ENCODE measurements at regions not wholly inside any gene's neighbourhood (a gene's known extent, or its start where the extent isn't known, plus 50 kb on each side); places are given as distances from the start of the nearest gene placed in this dataset.

DNA sequence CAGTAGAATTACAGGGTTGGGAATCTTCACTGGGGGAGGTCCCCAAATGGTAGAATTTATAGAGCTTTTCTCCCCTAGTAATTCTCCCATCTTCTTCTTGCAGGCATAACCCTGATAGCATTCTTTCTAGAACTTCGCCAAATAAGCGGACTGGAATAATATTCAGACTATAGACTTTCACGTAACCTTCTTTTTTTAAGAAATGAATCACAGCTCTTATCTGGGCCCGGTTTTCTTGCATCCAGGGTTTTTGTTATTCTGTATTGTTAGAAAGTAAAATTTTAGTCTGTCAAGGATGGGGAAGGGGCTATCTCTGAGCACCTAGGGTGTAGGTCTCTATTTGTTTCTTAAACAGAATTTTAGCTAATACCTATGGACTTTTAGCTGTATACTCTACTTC is 476.8 kb upstream of the CITED2 start:
- Histone ChIP-seq H3K4me3 (ENCODE audit: low read depth in 1 of 2, low read length in 2 of 2) (no peak overlapping the region), H3K4me1 (ENCODE audit: control insufficient read depth in 1 of 2, insufficient read depth in 2 of 2, low read length in 2 of 2) (peaks cover 5 to 15% of the 10 kb centered on the region in 2 donors), H3K27ac (ENCODE audit: low read length) (no peak overlapping the region), H3K27me3 (ENCODE audit: low read depth, low read length) (no peaks in the 10 kb centered on the region), H3K36me3 (ENCODE audit: control insufficient read depth in 1 of 2, insufficient read depth in 2 of 2, low read length in 2 of 2) (no peaks in the 10 kb centered on the region), H3K9me3 (ENCODE audit: control insufficient read depth in 1 of 2, low read length in 2 of 2) (peaks cover 0 to 9% of the 10 kb centered on the region in 2 donors)

DNA sequence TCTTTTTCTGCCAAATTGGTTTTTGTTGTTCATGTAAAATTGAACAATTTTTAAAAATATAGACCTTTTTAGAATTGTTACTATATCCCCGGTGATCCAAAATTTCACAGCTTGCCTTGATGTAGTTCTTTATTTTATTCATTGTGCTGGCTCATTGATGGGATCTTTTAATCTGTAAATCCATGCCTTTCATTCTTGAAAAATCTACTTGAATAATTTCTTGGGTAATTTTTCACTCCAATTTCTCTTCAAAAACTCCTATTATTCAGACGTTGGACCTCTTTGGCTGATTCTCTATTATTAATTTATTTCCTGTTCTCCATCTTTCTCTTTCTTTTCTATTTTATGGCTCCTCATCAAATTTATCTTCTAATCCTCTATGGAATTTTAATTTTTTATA is 476.1 kb upstream of the CITED2 start:
- H3K4me1 ChIP-seq (ENCODE audit: control insufficient read depth in 1 of 2, insufficient read depth in 2 of 2, low read length in 2 of 2): peaks cover 5 to 8% of the 10 kb centered on the region in 2 donors
- no peak overlapping the region for H3K27ac ChIP-seq (ENCODE audit: low read length)
- no peaks in the 10 kb centered on the region for H3K27me3 ChIP-seq (ENCODE audit: low read depth, low read length)
- peaks cover 0 to 9% of the 10 kb centered on the region in 2 donors for H3K9me3 ChIP-seq (ENCODE audit: control insufficient read depth in 1 of 2, low read length in 2 of 2)
- no peaks in the 10 kb centered on the region for H3K36me3 ChIP-seq (ENCODE audit: control insufficient read depth in 1 of 2, insufficient read depth in 2 of 2, low read length in 2 of 2)
- H3K4me3 ChIP-seq (ENCODE audit: low read depth in 1 of 2, low read length in 2 of 2): no peak overlapping the region

DNA sequence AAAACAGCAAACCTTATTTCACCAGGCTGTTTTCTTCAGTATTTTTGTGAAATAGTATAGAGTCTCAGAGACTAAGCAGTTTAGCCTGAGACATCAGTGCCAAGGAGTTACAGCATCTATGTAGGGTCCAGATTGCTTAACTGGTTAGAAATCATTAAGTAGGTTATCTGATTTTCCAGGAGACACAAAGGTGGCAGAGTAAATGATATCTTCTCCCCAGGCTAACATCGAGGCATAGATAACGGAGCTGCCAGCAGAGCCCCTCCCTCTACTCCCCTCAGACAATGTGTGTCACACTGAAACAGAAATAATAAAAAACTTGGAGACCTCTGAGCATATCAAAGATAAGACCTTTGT is 473.0 kb upstream of the CITED2 start:
- Histone ChIP-seq H3K27ac (ENCODE audit: low read length) (no peak overlapping the region), H3K4me1 (ENCODE audit: control insufficient read depth in 1 of 2, insufficient read depth in 2 of 2, low read length in 2 of 2) (peaks cover 0 to 6% of the 10 kb centered on the region in 2 donors), H3K4me3 (ENCODE audit: low read depth in 1 of 2, low read length in 2 of 2) (no peak overlapping the region), H3K9me3 (ENCODE audit: control insufficient read depth in 1 of 2, low read length in 2 of 2) (peaks cover 0 to 9% of the 10 kb centered on the region in 2 donors), H3K36me3 (ENCODE audit: control insufficient read depth in 1 of 2, insufficient read depth in 2 of 2, low read length in 2 of 2) (no peaks in the 10 kb centered on the region), H3K27me3 (ENCODE audit: low read depth, low read length) (no peaks in the 10 kb centered on the region)

DNA sequence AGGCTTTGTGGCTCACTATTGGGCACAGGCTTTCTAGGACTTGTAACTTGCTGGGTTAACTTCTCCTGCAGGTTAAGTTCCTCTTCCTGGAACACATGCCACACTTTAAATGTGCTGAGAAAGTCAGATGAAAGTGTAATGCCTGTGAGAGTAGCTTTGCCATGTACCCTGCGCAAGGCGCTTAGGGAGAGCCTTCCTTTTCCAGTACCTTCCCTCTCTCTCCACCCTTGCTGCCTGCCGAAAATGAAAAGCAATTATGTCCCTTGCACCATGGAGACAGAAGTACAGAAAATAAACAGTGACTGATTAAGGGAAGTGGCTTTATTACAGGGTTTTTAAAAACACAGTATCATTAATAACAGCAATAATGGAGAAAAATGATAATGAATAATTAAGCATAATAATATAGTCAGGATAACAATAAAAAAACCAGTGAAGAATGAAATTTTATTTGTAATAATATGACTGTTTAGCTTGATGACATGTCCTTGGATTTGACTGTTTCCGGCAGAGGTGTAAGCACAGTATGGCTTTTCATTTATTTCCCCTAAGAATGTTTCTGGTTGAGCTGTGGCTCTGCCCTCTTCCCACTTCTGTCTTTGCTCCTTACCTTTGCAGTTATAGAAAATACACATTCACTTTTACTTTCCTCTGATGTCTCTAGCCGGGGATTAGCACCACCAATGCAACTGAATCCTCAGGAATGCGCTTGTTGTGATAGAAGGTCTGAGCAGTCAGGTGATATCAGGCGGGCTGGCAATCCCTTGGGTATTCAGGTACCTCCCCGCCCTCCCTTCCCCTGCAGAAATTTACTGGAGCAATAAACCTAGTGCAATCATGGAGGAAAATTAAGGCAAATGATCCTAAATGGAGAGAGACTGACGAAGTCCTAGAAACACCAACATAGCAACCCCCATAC is 472.3 kb upstream of the CITED2 start:
- H3K4me3 ChIP-seq (ENCODE audit: low read depth in 1 of 2, low read length in 2 of 2): peak overlapping the region in 1 of 2 donors; percentile 5
- peaks cover 0 to 9% of the 10 kb centered on the region in 2 donors for H3K9me3 ChIP-seq (ENCODE audit: control insufficient read depth in 1 of 2, low read length in 2 of 2)
- H3K27ac ChIP-seq (ENCODE audit: low read length): peak overlapping the region; percentile 40

DNA sequence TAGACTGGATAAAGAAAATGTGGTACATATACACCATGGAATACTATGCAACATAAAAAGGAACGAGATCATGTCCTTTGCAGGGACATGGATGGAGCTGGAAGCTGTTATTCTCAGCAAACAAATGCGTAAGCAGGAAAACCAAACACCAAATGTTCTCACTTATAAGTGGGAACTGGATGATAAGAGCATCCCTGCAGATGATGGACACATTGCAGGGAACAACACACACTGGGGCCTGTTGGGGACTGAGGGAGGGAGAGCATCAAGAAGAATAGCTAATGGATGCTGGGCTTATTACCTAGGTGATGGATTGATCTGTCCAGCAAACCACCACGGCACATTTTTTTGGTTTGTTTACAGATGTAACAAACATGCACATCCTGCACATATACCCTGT is 470.5 kb upstream of the CITED2 start:
- Histone ChIP-seq H3K27ac (ENCODE audit: low read length) (no peak overlapping the region), H3K4me3 (ENCODE audit: low read depth in 1 of 2, low read length in 2 of 2) (no peak overlapping the region), H3K4me1 (ENCODE audit: control insufficient read depth in 1 of 2, insufficient read depth in 2 of 2, low read length in 2 of 2) (peaks cover 0 to 6% of the 10 kb centered on the region in 2 donors), H3K9me3 (ENCODE audit: control insufficient read depth in 1 of 2, low read length in 2 of 2) (peaks cover 0 to 3% of the 10 kb centered on the region in 2 donors), H3K27me3 (ENCODE audit: low read depth, low read length) (no peaks in the 10 kb centered on the region), H3K36me3 (ENCODE audit: control insufficient read depth in 1 of 2, insufficient read depth in 2 of 2, low read length in 2 of 2) (no peaks in the 10 kb centered on the region)

More for the DNA sequence above, 472.3 kb upstream of the CITED2 start:
- H3K4me1 ChIP-seq (ENCODE audit: control insufficient read depth in 1 of 2, insufficient read depth in 2 of 2, low read length in 2 of 2): peaks cover 0 to 6% of the 10 kb centered on the region in 2 donors
- H3K27me3 ChIP-seq (ENCODE audit: low read depth, low read length): no peaks in the 10 kb centered on the region
- no peaks in the 10 kb centered on the region for H3K36me3 ChIP-seq (ENCODE audit: control insufficient read depth in 1 of 2, insufficient read depth in 2 of 2, low read length in 2 of 2)

DNA sequence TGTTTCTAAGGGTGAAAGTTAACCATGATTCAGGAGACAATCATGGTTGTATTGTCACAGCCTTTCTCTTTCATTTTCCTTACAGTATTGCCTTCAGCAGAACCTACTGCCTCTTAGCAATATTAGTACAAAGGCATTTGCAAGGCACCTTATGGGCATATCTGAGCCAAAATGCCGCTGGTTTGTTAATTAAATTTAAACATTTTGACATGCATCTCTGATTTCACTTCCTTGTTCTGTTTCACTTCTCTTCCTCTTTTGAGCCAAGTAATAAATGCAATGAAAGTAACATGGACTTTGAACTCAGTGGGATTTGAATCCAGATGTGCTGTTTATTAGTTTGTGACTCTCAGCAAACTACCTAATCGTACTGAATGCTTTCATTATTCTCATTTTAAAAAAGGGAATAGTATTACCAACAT is 467.4 kb upstream of the CITED2 start:
- Histone ChIP-seq H3K4me3 (ENCODE audit: low read depth in 1 of 2, low read length in 2 of 2) (no peak overlapping the region), H3K27ac (ENCODE audit: low read length) (peak overlapping the region; percentile 19), H3K36me3 (ENCODE audit: control insufficient read depth in 1 of 2, insufficient read depth in 2 of 2, low read length in 2 of 2) (no peaks in the 10 kb centered on the region), H3K4me1 (ENCODE audit: control insufficient read depth in 1 of 2, insufficient read depth in 2 of 2, low read length in 2 of 2) (no peaks in the 10 kb centered on the region), H3K9me3 (ENCODE audit: control insufficient read depth in 1 of 2, low read length in 2 of 2) (no peaks in the 10 kb centered on the region), H3K27me3 (ENCODE audit: low read depth, low read length) (no peaks in the 10 kb centered on the region)

DNA sequence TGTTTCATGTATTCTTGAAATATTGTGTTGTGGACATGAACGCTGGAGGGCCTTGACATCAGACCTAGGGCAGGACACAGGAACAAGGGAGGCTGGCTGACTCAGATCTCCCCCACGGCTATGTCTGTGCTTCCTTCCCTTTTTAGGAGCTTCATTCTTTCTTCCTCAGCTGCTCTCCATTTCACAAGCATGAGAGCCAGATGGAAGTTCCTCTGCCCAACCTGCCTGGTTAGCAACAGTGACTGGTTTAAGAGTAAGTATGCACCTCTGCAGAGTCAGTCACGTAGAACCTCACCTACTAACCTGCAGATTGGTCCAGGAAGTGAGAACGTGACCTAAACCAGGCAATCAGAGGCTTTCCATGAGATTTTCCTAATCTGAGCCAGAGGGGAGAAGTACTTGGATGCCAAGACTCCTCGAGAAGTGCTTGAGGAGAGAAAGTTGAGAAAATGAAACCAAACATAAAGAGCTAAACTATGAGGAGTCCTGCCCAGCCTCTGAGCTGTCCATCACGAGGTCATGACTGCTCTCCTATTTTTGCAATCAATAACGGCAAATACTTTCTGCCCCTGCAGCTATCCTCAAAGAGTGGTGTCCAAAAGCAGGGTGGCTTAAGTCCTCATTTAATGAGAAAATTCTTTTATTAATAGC is 465.2 kb upstream of the CITED2 start:
- H3K4me1 ChIP-seq (ENCODE audit: control insufficient read depth in 1 of 2, insufficient read depth in 2 of 2, low read length in 2 of 2): no peaks in the 10 kb centered on the region
- peak overlapping the region; percentile 40 for H3K27ac ChIP-seq (ENCODE audit: low read length)
- no peaks in the 10 kb centered on the region for H3K36me3 ChIP-seq (ENCODE audit: control insufficient read depth in 1 of 2, insufficient read depth in 2 of 2, low read length in 2 of 2)
- peak overlapping the region in 1 of 2 donors; percentile 27 for H3K4me3 ChIP-seq (ENCODE audit: low read depth in 1 of 2, low read length in 2 of 2)
- no peaks in the 10 kb centered on the region for H3K27me3 ChIP-seq (ENCODE audit: low read depth, low read length)
- no peaks in the 10 kb centered on the region for H3K9me3 ChIP-seq (ENCODE audit: control insufficient read depth in 1 of 2, low read length in 2 of 2)

DNA sequence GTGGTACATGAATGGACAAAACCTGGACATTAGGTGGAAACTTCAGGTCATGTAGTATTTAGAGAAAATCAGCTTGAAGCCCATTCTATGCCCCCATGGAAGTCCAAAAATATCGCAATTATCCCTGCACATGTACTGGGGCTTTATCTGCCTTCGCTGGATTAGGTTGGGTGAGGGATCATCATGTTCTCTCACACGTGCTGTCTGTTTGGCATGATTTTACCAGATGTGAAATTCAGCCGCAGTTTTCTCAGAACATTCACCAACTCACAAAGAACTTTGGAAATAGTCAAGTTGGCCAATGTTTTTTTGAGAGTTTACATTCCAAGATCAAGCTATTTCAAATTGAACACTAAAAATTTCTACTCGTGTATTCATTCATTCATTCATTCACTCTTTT is 459.8 kb upstream of the CITED2 start:
- Histone ChIP-seq H3K4me1 (ENCODE audit: control insufficient read depth in 1 of 2, insufficient read depth in 2 of 2, low read length in 2 of 2) (no peaks in the 10 kb centered on the region), H3K27me3 (ENCODE audit: low read depth, low read length) (no peaks in the 10 kb centered on the region), H3K27ac (ENCODE audit: low read length) (no peak overlapping the region), H3K36me3 (ENCODE audit: control insufficient read depth in 1 of 2, insufficient read depth in 2 of 2, low read length in 2 of 2) (no peaks in the 10 kb centered on the region), H3K4me3 (ENCODE audit: low read depth in 1 of 2, low read length in 2 of 2) (no peak overlapping the region), H3K9me3 (ENCODE audit: control insufficient read depth in 1 of 2, low read length in 2 of 2) (no peaks in the 10 kb centered on the region)

DNA sequence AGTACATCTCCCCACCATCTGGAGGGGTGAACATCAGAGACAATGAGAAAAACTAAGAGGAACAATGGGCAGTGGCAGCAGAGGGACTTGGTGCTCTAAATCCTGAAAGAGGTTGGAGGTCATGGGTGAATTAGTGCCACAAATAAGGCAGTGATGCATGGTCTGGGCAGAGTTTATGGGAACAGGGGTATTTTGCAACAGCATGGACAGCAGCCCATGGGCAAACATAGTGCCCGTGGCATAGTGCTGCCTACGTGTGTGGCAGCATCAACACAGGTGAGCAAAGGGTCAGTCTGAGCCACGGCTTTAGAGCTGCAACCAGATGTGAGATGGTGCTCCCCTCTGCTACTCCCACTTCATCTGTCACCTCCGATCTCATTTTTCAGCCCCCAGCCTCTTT is 459.1 kb upstream of the CITED2 start:
- Histone ChIP-seq H3K4me1 (ENCODE audit: control insufficient read depth in 1 of 2, insufficient read depth in 2 of 2, low read length in 2 of 2) (no peaks in the 10 kb centered on the region), H3K27ac (ENCODE audit: low read length) (no peak overlapping the region), H3K36me3 (ENCODE audit: control insufficient read depth in 1 of 2, insufficient read depth in 2 of 2, low read length in 2 of 2) (no peaks in the 10 kb centered on the region), H3K9me3 (ENCODE audit: control insufficient read depth in 1 of 2, low read length in 2 of 2) (no peaks in the 10 kb centered on the region), H3K4me3 (ENCODE audit: low read depth in 1 of 2, low read length in 2 of 2) (no peak overlapping the region), H3K27me3 (ENCODE audit: low read depth, low read length) (no peaks in the 10 kb centered on the region)

DNA sequence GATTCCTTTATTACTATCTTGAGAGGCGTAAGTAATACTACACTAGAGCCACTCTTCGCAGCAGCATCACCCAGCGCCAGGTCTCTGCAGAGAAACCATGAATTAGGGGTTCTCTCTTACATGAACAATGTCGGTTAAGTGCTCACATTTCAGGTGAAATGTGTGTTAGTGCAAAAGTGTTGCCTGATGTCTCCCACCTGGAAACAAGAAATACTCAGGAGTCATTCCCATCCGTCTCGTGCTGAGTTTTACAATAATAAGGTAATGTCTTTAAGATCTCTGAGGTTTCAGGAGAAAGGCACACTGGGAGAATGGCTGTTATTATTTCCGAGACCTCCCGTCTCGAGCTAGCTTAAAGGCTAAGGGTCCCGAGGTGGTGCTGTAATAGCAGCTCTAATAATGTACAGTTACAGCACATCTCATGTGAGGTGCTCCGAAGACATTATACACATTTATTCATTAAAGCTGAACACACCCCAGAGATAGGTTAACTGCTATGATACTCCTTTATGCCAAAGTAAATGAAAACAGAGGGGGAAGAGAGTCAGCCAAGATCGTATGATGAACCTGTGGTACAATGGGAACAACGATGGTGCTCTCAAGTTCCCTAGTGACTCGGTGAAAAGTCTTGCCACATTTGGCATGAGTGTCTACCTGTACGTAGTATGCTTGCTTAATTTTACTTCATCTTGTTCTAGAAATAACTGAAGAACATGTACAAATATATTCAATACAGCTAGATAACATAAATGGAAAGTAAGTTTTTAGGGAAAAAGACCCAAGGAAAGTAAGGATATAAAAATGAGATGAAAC is 458.3 kb upstream of the CITED2 start:
- Histone ChIP-seq H3K4me3 (ENCODE audit: low read depth in 1 of 2, low read length in 2 of 2) (no peak overlapping the region), H3K27ac (ENCODE audit: low read length) (no peak overlapping the region), H3K4me1 (ENCODE audit: control insufficient read depth in 1 of 2, insufficient read depth in 2 of 2, low read length in 2 of 2) (no peaks in the 10 kb centered on the region), H3K36me3 (ENCODE audit: control insufficient read depth in 1 of 2, insufficient read depth in 2 of 2, low read length in 2 of 2) (no peaks in the 10 kb centered on the region), H3K9me3 (ENCODE audit: control insufficient read depth in 1 of 2, low read length in 2 of 2) (no peaks in the 10 kb centered on the region), H3K27me3 (ENCODE audit: low read depth, low read length) (no peaks in the 10 kb centered on the region)

DNA sequence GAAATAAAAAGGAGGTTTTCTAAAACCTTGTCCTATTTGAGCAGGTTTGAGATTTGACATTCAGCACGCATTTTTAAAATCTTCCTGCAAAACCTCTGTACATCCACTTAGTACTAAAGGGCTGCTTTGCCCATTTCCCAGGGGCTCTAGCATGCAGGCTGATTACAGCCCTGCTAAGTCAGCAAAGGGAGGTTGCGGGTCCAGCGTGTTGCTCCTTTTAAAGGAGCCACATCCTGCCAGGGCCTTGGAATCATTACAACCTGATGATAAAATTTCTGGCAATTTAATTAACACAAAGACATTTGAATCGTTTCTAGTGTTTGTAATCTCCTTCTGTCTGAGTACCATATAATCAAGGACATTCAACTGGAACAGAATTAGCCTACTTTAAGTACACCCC is 455.1 kb upstream of the CITED2 start:
- Histone ChIP-seq H3K27me3 (ENCODE audit: low read depth, low read length) (no peaks in the 10 kb centered on the region), H3K27ac (ENCODE audit: low read length) (no peak overlapping the region), H3K4me1 (ENCODE audit: control insufficient read depth in 1 of 2, insufficient read depth in 2 of 2, low read length in 2 of 2) (no peaks in the 10 kb centered on the region), H3K4me3 (ENCODE audit: low read depth in 1 of 2, low read length in 2 of 2) (no peak overlapping the region), H3K36me3 (ENCODE audit: control insufficient read depth in 1 of 2, insufficient read depth in 2 of 2, low read length in 2 of 2) (no peaks in the 10 kb centered on the region), H3K9me3 (ENCODE audit: control insufficient read depth in 1 of 2, low read length in 2 of 2) (no peaks in the 10 kb centered on the region)
